Hematopoietic multipotent progenitor cell treated with erythropoietin and hydrocortisone succinate and interleukin-3 and kit ligand, for 4 days (in vitro differentiated cells): ENCODE measurements at regions not wholly inside any gene's neighbourhood (a gene's known extent, or its start where the extent isn't known, plus 50 kb on each side); places are given as distances from the start of the nearest gene placed in this dataset.
"Not testable (repeated sequence)": the region's sequence is repeated elsewhere in the genome, so short reads cannot be mapped to it uniquely, and the experiment has no call there.

ENCODE experiments used
- DNase-seq: peaks from one replicate; pipeline ENCODE4 v3.0.0-alpha.2; 2015

DNA sequence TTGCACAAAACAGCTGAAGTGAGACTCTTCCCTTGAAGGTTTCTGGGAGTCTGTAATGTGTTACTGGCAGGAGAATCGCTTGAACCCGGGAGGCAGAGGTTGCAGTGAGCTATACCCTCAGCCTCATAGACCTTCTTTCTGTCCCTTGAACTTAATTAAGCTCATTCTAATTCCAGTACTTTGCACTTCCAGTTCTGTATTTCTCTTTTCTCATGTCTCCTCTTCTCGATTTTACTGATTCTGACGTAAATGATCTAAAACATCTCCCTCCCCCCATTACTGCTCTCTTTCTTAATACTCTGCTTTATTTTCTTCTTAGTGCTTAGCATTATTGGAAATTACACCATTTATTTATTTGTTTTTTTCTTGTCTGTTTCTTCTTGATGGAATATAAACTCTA is 165.4 kb upstream of the P2RY1 start:
- no peak for DNase-seq

DNA sequence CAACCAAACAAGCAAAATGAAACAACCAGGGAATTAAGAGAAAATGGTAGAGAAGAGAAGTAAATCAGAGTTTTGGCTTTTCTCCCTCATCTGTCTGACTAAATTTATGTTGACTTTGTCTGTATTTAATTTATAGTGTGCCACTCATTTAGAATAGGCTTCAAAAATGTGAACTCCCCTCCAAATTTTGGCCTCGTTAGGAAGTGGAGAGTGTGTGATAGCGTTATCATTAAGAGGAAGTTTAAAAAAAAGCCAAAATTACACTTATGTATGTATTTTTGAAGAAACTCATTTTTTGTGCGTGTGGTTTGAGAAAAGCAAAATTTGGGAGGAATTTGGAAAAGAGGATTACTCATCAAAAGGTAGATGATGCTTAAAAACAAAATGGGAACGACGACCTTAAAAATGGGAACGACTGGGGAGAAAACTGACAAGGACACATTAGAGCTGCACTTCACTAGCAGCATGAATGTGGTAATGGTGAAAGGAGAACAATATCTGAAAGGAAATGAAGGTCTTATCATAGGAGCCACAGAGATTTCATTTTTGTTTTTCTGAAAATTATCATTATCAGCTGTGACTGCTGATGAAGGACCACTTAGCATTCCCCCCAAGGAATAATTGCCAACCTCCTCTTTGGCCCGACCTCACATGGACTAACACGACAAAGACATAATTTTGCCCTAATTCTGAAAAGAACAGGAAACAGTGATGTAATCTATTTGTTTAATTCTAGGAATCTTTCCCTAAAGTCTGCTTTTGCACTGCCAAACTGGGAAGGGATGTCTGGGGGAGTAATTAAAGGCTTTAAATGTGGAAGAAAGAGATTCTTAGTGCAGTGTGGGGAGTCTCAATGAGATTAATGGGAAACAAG is 163.2 kb upstream of the P2RY1 start:
- DNase-seq = peak; percentile 59

DNA sequence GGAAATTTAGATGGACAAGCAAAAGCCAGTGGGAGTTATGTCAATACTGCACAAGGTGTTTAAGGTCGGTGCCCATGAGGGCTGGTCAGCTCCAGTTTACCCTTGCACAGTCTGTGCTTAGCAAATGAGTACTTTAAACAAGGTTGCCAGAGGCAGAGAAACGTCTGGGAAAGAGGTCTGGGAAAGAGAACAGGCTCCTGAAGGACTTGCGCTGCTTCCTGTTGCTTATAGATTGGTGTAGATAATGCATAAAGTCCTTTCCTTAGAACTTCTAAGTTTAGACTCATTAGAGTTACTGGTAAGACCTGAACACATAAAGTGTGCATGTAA is 162.6 kb upstream of the P2RY1 start:
- no peak for DNase-seq

DNA sequence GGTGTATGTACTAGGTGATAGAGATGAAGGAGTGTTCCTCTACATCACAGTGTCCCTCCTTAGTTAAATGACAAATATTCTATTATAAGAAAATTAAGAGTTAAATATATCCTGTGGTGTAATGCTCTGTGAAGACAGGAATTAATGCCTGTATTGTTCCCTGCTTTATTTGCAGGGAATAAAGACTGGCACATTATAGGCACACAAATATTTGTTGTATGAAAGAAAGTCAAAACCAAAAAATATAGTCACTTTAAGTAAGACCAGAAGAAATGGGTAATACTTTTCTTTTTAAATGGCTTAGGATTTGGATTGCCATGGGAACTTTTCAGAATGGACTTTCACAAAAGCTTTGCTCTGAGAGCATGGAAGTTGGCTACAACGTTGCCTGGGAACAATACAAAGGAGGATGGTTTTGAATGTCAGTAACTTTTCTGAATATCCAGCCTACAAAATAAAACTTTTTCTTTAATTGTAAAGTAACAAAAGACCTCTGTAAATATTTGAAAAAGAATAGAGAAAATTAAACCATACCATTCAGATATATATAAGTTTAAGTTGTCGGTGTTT is 158.0 kb upstream of the P2RY1 start:
- DNase-seq = no peak

DNA sequence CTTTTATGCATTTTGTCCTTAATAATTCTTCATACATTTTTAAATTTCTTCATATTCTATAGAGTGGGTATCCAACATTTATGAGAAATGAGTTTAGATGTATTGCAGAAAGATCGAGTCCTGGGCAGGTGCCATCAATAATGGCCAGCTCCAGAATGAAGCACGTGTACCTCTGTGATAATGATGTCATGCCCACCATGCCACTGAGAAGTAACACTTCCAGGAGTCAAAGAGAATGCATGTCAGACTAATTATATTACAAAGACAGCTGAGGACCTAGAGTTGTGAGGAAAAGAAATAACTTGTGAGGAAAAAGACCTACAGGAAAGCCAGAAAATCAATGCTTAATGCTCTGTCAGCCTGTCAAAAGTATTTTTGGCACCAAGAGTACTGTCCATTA is 157.4 kb upstream of the P2RY1 start:
- no peak for DNase-seq

DNA sequence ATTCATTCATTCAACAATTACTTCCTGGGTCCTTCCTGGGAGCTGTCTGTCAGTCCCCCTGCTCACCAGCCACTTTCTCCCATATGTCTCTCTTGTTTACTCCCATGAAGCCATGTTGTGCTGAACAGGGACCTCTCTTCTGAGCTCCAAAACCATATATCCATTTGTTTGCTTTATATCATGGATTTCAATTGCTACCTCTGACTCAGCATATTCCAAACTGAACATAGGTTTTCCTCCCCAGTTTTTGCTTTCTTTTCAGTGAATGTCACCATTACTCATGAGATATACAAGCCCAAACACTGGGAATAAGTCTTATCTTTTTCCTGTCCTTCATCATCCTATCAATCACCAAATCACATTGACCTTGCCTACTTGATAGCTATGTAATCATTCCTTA is 152.5 kb upstream of the P2RY1 start:
- DNase-seq = no peak

DNA sequence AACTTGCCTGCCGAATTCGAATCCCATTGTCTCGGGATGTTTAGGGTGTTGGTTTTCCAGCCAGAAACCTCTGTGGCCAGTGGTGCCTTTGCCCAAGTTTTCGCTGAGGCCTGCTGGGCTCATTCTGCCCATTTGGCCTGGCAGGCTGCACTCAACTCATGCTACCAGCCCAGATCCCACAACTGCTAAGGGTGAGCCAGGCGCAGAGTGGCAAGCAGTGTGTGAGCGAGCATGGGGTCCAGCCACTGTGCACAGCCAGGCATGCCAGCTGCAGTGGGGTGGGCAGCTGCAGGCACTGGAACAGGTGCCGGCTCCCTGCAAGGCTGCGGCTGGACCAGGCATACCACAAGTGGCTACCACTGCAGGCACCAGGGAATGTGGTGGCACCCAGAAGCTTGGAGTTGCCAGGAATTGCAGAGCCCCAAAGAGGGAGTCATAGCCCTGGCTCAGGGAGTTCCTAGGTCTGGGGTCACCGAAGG is 151.4 kb upstream of the P2RY1 start:
- no peak for DNase-seq

DNA sequence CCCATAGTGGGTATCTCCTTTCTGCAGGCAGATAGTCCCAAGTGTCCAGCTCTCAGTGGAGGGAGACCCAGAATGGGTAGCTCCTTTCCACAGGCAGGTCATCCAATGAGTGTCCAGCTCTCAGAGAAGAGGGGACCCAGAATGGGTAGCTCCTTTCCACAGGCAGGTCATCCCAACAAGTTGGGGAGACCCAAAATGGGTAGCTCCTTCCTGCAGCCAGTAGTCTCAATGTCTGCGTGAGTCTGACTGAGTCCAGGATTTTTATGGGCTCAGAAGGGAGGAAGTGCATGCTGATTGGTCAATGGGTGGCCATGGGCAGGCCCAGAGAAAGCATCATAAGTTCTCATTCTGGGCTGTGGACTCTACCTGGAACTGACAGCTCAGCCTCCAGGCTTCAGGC is 150.7 kb upstream of the P2RY1 start:
- DNase-seq = no peak

DNA sequence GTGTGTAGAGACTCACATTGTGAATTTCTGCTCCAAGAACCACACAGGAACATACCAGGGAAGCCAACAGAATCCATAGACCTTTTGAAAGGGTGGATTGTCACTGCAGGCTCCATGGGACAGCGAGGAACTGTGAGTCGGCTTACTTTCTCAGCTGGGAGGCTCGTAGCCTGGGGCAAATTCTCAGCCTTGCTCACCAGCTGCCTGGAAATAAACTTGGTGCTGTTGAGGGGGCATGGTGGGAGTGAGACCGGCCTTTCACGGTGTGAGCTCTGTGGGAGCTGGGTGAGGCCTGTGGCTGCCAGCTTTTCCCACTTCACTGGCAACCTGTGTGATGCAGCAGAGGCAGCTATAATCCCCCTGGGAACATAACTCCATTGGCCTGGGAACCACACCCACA is 146.6 kb upstream of the P2RY1 start:
- no peak for DNase-seq

DNA sequence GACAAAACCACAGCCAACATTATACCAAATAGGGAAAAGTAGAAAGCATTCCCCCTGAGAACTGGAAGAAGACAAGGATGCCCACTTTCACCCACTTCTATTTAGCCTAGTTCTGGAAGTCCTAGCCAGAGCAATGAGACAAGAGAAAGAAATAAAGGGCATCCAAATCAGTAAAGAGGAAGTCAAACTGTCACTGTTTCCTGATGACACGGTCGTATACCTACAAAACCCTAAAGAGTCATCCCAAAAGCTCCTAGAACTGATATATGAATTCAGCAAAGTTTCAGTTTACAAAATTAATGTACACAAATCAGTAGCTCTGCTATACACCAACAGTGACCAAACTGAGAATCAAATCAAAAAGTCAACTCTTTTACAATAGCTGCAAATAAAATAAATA is 142.6 kb upstream of the P2RY1 start:
- not testable (repeated sequence) for DNase-seq

DNA sequence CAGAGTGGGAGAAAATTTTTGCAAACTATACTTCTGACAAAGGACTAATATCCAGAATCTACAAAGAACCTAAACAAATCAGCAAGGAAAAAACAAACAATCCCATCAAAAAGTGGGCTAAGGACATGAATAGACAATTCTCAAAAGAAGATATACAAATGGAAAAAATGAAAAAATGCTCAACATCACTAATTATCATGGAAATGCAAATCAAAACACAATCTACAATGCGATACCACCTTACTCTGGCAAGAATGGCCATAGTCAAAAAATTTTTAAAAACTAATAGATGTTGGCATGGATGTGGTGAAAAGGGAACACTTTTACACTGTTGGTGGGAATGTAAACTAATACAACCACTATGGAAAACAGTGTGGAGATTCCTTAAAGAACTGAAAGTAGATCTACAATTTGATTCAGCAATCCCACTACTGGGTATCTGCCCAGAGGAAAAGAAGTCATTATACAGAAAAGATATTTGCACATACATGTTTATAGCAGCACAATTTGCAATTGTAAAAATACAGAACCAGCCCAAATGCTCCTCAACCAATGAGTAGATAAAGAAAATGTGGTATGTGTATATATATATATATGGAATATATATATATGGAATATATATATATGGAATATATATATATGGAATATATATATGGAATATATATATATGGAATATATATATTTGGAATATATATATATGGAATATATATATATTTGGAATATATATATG is 141.2 kb upstream of the P2RY1 start:
- DNase-seq = not testable (repeated sequence)

DNA sequence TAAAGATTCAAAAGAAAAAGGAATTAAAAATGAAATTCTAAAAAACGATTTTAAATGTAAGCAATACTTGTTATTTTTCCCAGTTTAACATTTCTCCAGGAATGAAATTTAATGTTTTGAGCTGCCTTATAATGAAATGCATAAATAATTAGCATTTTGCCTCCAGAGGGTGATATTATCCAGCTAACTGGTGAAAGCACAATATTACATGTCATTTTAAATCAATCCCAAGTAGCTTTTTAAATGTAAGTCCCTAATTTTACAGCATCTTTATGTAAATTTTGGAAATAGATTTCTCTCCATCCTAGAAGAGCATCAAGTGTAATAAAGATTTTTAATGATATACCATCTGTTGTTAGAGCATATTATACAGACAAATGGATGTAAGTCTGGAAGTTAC is 139.1 kb upstream of the P2RY1 start:
- no peak for DNase-seq

DNA sequence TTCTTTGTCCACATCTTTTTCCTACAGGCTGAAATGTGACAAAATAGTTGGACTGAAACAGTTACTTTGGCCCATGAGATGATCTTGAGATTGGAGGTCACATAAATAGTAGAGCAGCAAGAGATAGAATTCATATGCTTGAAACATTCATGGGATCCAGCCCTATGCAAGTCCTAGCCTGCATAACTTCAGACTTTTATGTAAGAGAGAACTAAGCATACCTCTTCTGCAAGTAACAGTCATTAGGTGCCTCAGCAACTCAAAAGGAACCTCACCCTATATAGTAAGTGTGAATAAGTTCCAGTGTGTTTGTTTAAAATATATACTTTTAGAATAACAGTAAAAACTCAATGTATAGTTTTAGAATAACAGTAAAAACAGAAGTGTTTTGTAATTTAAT is 138.0 kb upstream of the P2RY1 start:
- DNase-seq = no peak

DNA sequence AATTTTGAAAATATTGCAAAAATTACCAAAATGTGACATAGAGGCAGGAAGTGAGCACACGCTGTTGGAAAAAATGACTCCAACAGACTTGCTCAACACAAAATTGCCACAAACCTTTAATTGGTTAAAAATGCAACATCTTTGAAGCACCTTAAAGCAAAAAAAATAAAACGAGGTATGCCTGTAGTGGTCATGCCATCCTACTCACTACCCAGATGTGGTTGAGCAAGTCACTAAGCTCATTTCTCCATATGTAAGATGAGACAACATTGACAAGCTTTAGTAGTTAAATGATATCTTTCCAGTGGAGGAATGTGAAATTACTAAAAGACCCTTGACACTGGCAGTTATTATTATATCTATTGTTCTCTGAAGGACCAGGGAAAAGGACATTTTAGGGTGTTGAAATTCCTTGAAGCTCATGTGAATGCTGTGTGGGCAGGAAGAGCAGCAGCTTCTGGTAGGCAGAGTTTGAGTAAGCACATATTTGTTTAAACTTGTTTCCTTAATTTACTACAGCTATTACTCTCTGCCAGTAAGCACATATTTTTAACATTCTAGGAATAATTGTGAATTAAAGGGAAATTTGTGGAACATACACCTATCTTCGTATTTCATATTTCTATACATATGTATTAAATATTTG is 131.6 kb upstream of the P2RY1 start:
- no peak for DNase-seq

DNA sequence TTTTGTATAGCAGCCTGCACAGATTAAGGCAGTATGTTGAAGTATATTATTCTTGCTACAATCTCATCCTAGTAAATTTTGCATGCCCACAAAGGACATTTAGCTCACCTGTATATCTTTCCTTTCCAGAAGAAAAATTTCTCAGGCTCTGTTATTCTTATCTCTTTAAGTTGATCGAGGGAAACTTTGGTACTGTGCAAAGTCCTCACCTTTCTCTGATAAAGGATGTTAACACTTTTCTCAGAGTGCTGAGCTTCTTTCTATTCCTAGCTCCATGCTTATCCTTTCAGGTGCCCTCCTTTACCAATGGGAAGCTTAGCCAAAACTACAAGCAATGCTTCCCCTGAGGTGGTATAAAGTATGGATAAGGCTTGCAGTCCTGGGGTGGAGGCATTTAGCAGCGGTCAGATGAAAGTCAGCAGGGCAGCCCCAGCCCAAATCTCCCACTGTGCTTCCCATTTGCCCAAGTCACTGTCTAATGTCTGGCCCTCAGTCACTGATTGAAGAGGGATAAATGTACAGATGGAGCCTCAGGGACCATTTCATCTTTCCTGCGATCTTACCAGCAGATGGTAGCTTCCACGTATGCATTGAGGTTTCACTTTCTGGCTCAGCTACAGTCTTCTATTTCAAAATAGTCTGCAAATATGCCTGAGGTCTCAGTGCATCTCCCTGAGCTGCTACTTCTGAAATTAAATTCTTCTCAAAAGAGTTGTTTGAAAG is 127.8 kb upstream of the P2RY1 start:
- peak; percentile 13 for DNase-seq

DNA sequence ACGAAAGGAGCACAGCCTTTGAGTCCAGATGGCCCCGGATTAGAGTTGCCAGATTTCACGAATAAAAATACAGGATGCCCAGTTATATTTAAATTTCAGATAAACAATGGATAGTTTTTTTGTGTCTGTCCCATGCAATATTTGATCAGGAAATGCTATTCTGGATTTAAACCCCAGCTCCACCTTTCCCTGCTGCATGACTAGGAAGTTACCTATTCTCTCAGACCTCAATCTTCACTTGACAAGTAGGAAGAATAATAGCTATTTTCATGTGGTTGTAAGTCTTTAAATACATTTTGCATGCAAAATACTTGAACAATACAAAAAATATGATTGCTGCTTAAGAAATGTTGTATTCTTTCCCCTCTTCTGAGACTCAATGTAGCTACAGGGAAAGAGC is 125.3 kb upstream of the P2RY1 start:
- no peak for DNase-seq

DNA sequence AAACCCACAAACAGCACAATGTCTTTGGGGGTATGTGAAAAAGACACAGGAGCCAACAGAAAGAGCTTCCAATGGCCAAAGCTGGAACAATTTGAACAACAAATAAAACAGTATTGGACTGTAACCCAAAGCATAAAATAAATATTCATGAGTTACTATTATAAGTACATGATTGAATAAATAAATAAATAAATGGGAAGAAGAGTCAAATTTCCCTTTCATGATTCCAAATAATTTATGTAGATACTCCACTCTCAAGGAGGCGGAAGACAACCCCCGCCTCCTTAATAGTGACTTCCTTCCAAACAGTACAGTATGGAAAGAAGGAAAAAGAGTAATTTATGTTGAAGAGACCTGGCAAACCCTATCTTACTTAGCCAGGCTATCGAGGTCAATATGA is 124.4 kb upstream of the P2RY1 start:
- no peak for DNase-seq

DNA sequence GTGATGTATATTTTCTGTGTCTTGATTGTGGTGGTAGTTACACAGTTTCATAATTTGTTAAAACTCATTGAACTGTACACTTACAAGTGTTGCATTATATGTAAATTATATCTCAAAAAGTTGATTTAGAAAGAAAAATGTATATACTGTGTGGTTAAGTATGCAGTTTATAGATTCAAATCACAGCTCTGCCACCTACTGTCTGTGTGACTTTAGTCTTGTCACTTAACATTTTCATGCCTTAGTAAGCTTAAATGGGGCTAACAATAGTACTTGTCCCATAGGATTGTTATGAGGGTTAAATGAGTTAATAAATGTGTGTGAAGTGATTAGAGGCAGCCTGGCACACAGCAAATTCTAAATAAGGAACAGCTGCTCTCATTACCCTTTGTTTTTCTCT is 120.9 kb upstream of the P2RY1 start:
- DNase-seq = peak; percentile 43

DNA sequence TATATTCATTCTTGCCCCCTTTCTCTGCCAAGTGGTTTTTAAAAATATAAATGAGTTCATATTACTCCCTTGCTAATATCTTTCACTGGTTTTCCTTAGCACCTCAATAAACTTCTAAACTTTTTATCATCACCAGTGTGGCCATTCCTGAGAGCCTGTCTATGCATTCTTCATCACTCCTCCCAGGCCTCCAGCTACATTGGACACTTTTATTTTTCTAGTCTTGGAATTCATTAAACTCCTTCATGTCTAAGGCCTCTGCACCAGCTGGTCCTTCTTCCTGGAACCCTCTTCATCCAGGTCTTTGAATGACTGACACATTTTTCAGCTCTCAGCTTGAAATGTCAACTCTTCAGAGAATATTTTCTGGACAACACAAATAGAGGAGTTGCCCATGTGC is 120.4 kb upstream of the P2RY1 start:
- DNase-seq = no peak

DNA sequence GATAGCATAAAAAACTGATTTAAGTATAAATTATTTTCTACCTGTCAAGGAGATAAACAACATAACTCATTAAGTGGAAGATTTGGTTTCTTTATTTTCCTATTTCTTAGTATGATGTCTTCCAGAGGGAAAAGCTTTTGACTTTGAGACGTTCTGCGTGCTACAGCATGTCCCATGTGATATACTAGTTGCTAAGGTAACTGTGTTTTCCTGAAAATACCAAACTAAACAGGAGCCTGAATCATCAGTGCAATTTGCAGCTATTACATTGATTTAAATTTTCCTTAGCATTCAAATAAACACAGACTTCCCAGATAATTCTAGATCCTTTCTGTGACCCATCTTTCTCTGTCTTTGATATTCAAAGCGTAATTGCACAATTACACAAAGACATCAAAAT is 117.7 kb upstream of the P2RY1 start:
- no peak for DNase-seq

DNA sequence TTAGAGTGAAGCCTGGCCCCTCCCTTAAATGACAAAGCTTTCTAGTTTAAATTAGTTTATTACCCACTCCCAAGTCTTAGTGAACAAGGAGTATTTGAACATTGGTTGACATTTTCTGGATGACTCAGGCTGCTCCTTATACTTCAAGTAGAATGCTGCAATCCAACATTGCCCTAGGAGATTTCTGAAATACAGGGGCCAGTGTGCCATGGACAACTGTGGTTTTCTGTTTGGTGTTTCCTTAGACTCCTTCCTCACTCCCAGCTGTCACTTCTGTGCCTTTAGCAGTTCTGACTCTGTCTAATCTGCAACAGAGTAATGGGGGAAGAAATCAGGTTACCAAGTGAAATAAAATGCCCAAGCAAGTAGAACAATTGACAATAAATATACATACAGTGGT is 116.1 kb upstream of the P2RY1 start:
- no peak for DNase-seq

DNA sequence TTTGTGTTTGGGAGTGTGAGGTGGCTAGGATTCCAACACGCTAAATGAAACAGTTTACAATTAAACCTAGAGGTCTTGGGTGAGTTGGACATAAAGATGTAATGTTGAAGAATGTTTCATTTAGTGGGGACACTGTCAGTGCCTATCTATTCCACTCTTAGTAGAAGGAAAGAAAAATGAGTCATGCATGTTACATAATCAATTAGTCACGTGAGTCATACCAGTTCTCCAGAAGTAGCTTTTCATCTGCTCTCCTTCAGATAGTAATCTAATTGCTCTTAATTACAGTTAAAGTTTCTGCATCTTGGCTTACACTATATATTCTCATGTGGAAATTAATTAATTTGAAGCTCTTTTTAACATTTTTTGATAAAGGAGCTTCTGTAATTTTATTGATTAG is 115.7 kb upstream of the P2RY1 start:
- DNase-seq = peak; percentile 72
